ENCODE measurements at regions not wholly inside any gene's neighbourhood (a gene's known extent, or its start where the extent isn't known, plus 50 kb on each side); places are given as distances from the start of the nearest gene placed in this dataset.

- BruUV-seq (replicated peaks) = no TSS peak
- ATAC-seq = no peak
- H3K36me3 ChIP-seq (ENCODE audit: control insufficient read depth in 2 of 2, insufficient read depth in 2 of 2, low read length in 1 of 2) = no peaks in the 10 kb centered on the region
- TF ChIP-seq SPI1 (IDR thresholded peaks at IDR 0.05; ENCODE audit: borderline replicate concordance, insufficient read depth, low read depth, low read length) (peak; percentile 75; the same call in 1 of the 2 replicates), YY1 (IDR thresholded peaks at IDR 0.05; ENCODE audit: low read depth, low read length) (no peak)
- no peak overlapping the region for H3K27ac ChIP-seq (ENCODE audit: control insufficient read depth, insufficient read depth)
- H3K27me3 ChIP-seq (replicated peaks in 1 of 2; ENCODE audit: control insufficient read depth in 2 of 2, insufficient read depth in 2 of 2, low read length in 1 of 2) = no peaks in the 10 kb centered on the region
- in situ Hi-C loops (cut with MboI) (no loop called here), intact Hi-C loops (cut with micrococcal nuclease; ENCODE audit: unreplicated experiment) (no loop called here)
- CTCF ChIA-PET = no interaction called here
- WGBS (ENCODE audit: insufficient coverage, insufficient replicate concordance, low lambda C conversion rate, missing lambda C conversion rate) = 0% methylated on average over 3 of the region's 3 CpGs
- SMC1A ChIA-PET (ENCODE audit: uncharacterized antibody, unreplicated experiment) = no interaction called here
- DNase-seq (ENCODE audit: low read depth, low spot score) = no peak
- H2AFZ ChIP-seq (ENCODE audit: control insufficient read depth, low read depth, low read length) = no peak overlapping the region
- no peak overlapping the region for H3K4me3 ChIP-seq
- RAD21 ChIA-PET (ENCODE audit: unreplicated experiment) = no interaction called here
- no peaks in the 10 kb centered on the region for H3K79me2 ChIP-seq (ENCODE audit: control insufficient read depth, insufficient read depth, low read length)
- no peaks in the 10 kb centered on the region for H3K9me3 ChIP-seq (replicated peaks; ENCODE audit: control insufficient read depth, insufficient read depth, low read length)
- no peak overlapping the region for H3K4me2 ChIP-seq (ENCODE audit: control insufficient read depth, insufficient read depth)
- H3K9ac ChIP-seq (ENCODE audit: control insufficient read depth, insufficient read depth, low read length) = no peak overlapping the region
- no peaks in the 10 kb centered on the region for H3K4me1 ChIP-seq (ENCODE audit: control insufficient read depth, insufficient read depth, low read length)
- FAIRE-seq = no peak
- H4K20me1 ChIP-seq (ENCODE audit: control insufficient read depth, insufficient read depth) = no peaks in the 10 kb centered on the region
- POLR2A ChIA-PET = no interaction called here
These were observed 1209.1 kb downstream of the CDH12 start for GRCh38 chr5:21644032-21644431.

DNA sequence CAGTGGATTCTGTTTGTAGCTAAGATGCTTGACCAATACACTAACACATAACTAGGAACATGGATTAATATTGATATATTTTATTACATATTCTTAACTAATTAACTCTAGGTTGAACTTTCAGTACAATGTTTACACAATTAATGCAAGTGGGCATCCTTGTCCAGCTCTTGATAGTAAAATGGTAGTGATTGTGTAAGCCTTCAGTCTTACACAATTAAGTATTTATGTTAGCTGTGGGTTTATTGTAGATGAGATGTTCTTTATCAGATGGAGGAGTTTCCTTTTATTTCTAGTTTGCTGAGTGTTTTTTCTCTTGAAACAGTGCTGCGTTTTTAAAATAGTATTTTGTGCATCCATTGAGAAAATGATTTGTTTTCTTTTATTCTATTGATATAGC, 1210.8 kb downstream of the CDH12 start:
- ChIA-PET SMC1A (ENCODE audit: uncharacterized antibody, unreplicated experiment) (interaction anchor here (1.2 kb wide), 1 partner anchor 19 kb away, joined by 3 read pairs; no protein-coding TSS in a partner anchor), CTCF (interaction anchor here (0.6 kb wide), 1 partner anchor 815 kb away, joined by 3 read pairs; no protein-coding TSS in a partner anchor), POLR2A (no interaction called here), RAD21 (ENCODE audit: unreplicated experiment) (no interaction called here)
- Histone ChIP-seq H3K27me3 (replicated peaks in 1 of 2; ENCODE audit: control insufficient read depth in 2 of 2, insufficient read depth in 2 of 2, low read length in 1 of 2) (no peaks in the 10 kb centered on the region), H4K20me1 (ENCODE audit: control insufficient read depth, insufficient read depth) (no peaks in the 10 kb centered on the region), H3K4me3 (no peak overlapping the region), H3K27ac (ENCODE audit: control insufficient read depth, insufficient read depth) (no peak overlapping the region), H3K36me3 (ENCODE audit: control insufficient read depth in 2 of 2, insufficient read depth in 2 of 2, low read length in 1 of 2) (no peaks in the 10 kb centered on the region), H2AFZ (ENCODE audit: control insufficient read depth, low read depth, low read length) (no peak overlapping the region), H3K79me2 (ENCODE audit: control insufficient read depth, insufficient read depth, low read length) (no peaks in the 10 kb centered on the region), H3K9ac (ENCODE audit: control insufficient read depth, insufficient read depth, low read length) (no peak overlapping the region), H3K4me1 (ENCODE audit: control insufficient read depth, insufficient read depth, low read length) (no peaks in the 10 kb centered on the region), H3K4me2 (ENCODE audit: control insufficient read depth, insufficient read depth) (no peak overlapping the region), H3K9me3 (replicated peaks; ENCODE audit: control insufficient read depth, insufficient read depth, low read length) (no peaks in the 10 kb centered on the region)
- ATAC-seq (no peak), DNase-seq (ENCODE audit: low read depth, low spot score) (no peak), FAIRE-seq (no peak)
- TF ChIP-seq SUZ12 (IDR thresholded peaks at IDR 0.05; ENCODE audit: unreplicated experiment) (no peak), ZNF217 (IDR thresholded peaks at IDR 0.05) (no peak), IKZF2 (IDR thresholded peaks at IDR 0.05) (no peak), CREM (IDR thresholded peaks at IDR 0.05; ENCODE audit: low read depth) (no peak), MEF2B (IDR thresholded peaks at IDR 0.05; ENCODE audit: partially characterized antibody, poor library complexity, severe bottlenecking) (no peak), FOXK2 (IDR thresholded peaks at IDR 0.05) (no peak), SP1 (IDR thresholded peaks at IDR 0.05; ENCODE audit: low read depth, low read length) (no peak), ESRRA (IDR thresholded peaks at IDR 0.05; ENCODE audit: low read length) (no peak), TARDBP (IDR thresholded peaks at IDR 0.05; ENCODE audit: borderline replicate concordance) (no peak), BCL3 (IDR thresholded peaks at IDR 0.05; ENCODE audit: borderline replicate concordance, insufficient read depth, low read depth, low read length, poor library complexity, severe bottlenecking) (no peak), NRF1 (conservative IDR thresholded peaks at IDR 0.05; ENCODE audit: low read depth, low read length) (no peak), CHD1 (IDR thresholded peaks at IDR 0.05; ENCODE audit: low read depth, low read length) (no peak), MYC (IDR thresholded peaks at IDR 0.05; ENCODE audit: insufficient read depth, insufficient read length, insufficient replicate concordance, low read length, severe bottlenecking) (no peak), NFXL1 (IDR thresholded peaks at IDR 0.05; ENCODE audit: borderline replicate concordance) (no peak), RBBP5 (conservative IDR thresholded peaks at IDR 0.05) (no peak), POLR2A (IDR thresholded peaks at IDR 0.05; ENCODE audit: low read depth, low read length) (no peak)
- TF ChIP-seq, protein P1, sequence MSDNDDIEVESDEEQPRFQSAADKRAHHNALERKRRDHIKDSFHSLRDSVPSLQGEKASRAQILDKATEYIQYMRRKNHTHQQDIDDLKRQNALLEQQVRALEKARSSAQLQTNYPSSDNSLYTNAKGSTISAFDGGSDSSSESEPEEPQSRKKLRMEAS (IDR thresholded peaks at IDR 0.05; ENCODE audit: low read depth, low read length) = no peak
- intact Hi-C loops (cut with micrococcal nuclease; ENCODE audit: unreplicated experiment) = no loop called here
- BruUV-seq (replicated peaks) = no TSS peak
- 6% methylated on average over 1 of the region's 1 CpG for WGBS (ENCODE audit: insufficient coverage, insufficient replicate concordance, low lambda C conversion rate, missing lambda C conversion rate)
- in situ Hi-C loops (cut with MboI) = no loop called here

Data from GM12878 (cell line).